Osteocyte (in vitro differentiated cells): ENCODE measurements at regions not wholly inside any gene's neighbourhood (a gene's known extent, or its start where the extent isn't known, plus 50 kb on each side); places are given as distances from the start of the nearest gene placed in this dataset.

Source experiments
- DNase-seq: peaks from one replicate; pipeline ENCODE4 v3.0.0; 2021; ENCODE audit warnings: mixed read lengths; ENCODE audit not compliant: unreplicated experiment; ENCODE audit errors: extremely low spot score
- H3K27ac Mint-ChIP-seq: one replicate; pipeline ENCODE4 v1.8.0; 2021; ENCODE audit warnings: mild to moderate bottlenecking, mixed read lengths; ENCODE audit not compliant: unreplicated experiment
- H3K27me3 Mint-ChIP-seq: one replicate; pipeline ENCODE4 v1.8.0; 2021; ENCODE audit warnings: mixed read lengths; ENCODE audit not compliant: unreplicated experiment
- H3K36me3 Mint-ChIP-seq: one replicate; pipeline ENCODE4 v1.8.0; 2021; ENCODE audit warnings: mixed read lengths; ENCODE audit not compliant: unreplicated experiment
- H3K4me1 Mint-ChIP-seq: one replicate; pipeline ENCODE4 v1.8.0; 2021; ENCODE audit warnings: mixed read lengths; ENCODE audit not compliant: unreplicated experiment
- H3K4me3 Mint-ChIP-seq: one replicate; pipeline ENCODE4 v1.8.0; 2021; ENCODE audit warnings: mild to moderate bottlenecking, moderate library complexity, mixed read lengths; ENCODE audit not compliant: unreplicated experiment
- H3K9me3 Mint-ChIP-seq: one replicate; pipeline ENCODE4 v1.8.0; 2021; ENCODE audit warnings: mixed read lengths; ENCODE audit not compliant: unreplicated experiment
- TF ChIP-seq, protein P1 (sequence below): fragments of 200-600 bp; sonication (generic); IDR thresholded peaks from 2 replicates; pipeline ENCODE4 v1.5.0; 2021; ENCODE audit warnings: antibody characterized with exemption, mild to moderate bottlenecking, moderate library complexity

DNA sequence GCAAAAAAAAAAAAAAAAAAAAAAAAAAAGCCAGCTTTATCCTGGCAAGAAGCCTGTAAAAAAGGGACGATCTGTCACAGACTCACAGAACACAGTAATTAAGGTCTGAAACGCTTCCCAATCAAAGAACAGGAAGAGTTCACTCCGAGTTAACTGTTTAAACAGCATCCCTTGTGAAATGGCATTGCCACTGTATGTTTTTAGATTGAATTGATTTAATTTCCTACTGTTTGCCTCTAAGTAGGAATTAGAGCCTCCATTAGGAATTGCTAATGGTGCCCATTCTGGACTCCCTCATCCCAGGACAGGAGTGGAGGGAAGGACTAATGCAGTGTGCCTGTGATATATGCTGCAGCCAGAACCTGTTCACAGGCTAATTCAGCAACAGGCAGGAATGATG is 370.8 kb downstream of the RWDD3 start:
- H3K27ac Mint-ChIP-seq: no peak overlapping the region
- no peak overlapping the region for H3K4me3 Mint-ChIP-seq
- no peaks in the 10 kb centered on the region for H3K36me3 Mint-ChIP-seq
- DNase-seq: no peak
- peaks cover 7% of the 10 kb centered on the region for H3K9me3 Mint-ChIP-seq
- H3K27me3 Mint-ChIP-seq: peaks cover 7% of the 10 kb centered on the region
- TF ChIP-seq, protein P1, sequence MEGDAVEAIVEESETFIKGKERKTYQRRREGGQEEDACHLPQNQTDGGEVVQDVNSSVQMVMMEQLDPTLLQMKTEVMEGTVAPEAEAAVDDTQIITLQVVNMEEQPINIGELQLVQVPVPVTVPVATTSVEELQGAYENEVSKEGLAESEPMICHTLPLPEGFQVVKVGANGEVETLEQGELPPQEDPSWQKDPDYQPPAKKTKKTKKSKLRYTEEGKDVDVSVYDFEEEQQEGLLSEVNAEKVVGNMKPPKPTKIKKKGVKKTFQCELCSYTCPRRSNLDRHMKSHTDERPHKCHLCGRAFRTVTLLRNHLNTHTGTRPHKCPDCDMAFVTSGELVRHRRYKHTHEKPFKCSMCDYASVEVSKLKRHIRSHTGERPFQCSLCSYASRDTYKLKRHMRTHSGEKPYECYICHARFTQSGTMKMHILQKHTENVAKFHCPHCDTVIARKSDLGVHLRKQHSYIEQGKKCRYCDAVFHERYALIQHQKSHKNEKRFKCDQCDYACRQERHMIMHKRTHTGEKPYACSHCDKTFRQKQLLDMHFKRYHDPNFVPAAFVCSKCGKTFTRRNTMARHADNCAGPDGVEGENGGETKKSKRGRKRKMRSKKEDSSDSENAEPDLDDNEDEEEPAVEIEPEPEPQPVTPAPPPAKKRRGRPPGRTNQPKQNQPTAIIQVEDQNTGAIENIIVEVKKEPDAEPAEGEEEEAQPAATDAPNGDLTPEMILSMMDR: no peak
- no peaks in the 10 kb centered on the region for H3K4me1 Mint-ChIP-seq

DNA sequence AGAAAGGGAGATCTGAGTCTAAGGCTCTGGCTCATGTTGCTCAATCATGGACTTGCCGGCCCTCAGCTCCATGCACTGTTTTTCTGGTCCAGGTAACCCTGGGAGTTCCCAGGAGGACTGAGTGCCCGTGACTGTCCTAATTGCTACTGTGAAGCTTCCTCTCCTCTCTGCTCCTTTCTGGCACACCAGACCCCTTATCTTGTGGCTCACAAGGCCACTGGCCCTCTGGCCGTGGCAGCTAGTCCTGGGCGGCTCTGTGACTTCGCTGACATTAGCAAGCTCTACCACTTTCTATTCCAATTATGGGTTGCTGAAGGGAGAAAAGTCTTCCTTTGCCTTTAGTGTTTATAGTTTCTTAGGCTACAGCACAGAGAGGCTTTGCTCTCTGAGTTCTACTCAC is 380.2 kb downstream of the RWDD3 start:
- Mint-ChIP-seq H3K27ac (no peak overlapping the region), H3K9me3 (no peaks in the 10 kb centered on the region), H3K36me3 (no peaks in the 10 kb centered on the region), H3K4me1 (no peaks in the 10 kb centered on the region), H3K27me3 (peaks cover 2% of the 10 kb centered on the region), H3K4me3 (no peak overlapping the region)
- TF ChIP-seq, protein P1: no peak
- no peak for DNase-seq

DNA sequence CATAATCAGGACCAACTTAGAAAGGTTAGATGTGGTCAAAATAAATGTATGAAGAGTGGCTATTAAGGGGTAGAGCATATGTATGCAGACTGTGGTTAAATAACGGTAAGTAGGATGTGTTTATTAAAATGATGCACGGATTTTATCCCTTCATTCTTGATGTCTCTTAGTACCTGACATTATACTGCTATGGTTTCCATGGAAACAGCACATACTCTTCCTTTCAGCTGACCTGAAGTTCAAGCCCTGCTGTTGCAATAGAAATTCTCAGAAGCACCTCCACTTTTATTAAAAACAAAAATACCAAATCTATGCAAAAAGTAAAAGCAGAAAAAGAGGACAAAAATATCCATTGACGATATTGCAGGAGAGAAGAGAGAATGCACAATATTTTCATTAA is 381.4 kb downstream of the RWDD3 start:
- Mint-ChIP-seq H3K36me3 (no peaks in the 10 kb centered on the region), H3K4me3 (no peak overlapping the region), H3K27me3 (no peaks in the 10 kb centered on the region), H3K9me3 (no peaks in the 10 kb centered on the region), H3K27ac (no peak overlapping the region), H3K4me1 (no peaks in the 10 kb centered on the region)
- TF ChIP-seq, protein P1: no peak
- DNase-seq: no peak

DNA sequence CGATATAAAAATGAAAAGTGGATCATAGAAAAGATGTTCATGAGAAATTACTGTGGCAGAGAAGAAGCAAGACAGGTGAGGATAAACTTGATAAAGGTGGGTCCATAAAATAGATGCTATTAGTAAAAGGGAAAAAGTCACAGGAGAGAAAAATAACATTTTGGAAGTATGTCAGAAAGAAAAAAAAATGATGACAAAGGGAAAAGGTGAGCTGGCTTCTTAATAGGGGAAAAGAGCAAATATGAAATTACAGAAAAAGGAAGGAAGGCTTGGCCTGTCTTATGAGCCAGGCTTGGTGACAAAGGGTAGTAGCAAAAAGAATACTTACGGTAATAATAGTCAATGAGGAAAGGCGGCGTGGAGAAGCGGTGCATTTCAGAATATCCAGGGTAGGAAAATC is 386.1 kb downstream of the RWDD3 start:
- no peak for DNase-seq
- H3K36me3 Mint-ChIP-seq: no peaks in the 10 kb centered on the region
- H3K4me3 Mint-ChIP-seq: no peak overlapping the region
- no peaks in the 10 kb centered on the region for H3K4me1 Mint-ChIP-seq
- H3K9me3 Mint-ChIP-seq: no peaks in the 10 kb centered on the region
- H3K27ac Mint-ChIP-seq: no peak overlapping the region
- TF ChIP-seq, protein P1: no peak
- no peaks in the 10 kb centered on the region for H3K27me3 Mint-ChIP-seq

DNA sequence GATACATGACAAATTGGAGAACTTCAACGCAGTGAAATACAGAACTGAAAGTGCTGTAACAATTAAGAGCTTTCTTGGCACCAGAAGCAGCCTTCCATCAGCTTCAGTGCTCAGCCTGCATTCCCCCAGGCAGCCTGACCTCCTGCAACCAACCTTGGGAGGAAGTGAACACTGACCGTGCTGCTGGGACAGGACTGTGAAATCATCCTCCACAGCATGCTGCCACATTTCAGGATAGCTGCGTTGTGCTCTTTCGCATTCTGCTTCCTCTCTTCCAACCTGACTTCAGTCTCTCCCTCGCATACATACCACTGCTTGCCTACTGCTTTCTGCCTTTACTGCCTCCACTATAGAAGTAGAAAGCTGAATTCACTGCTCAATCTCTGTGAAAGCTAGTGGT is 388.6 kb downstream of the RWDD3 start:
- no peak for DNase-seq
- Mint-ChIP-seq H3K4me3 (no peak overlapping the region), H3K36me3 (no peaks in the 10 kb centered on the region), H3K27me3 (no peaks in the 10 kb centered on the region), H3K27ac (no peak overlapping the region), H3K9me3 (no peaks in the 10 kb centered on the region), H3K4me1 (no peaks in the 10 kb centered on the region)
- TF ChIP-seq, protein P1: no peak
